Duodenal mucosa (tissue), 2 donors: ENCODE measurements at regions not wholly inside any gene's neighbourhood (a gene's known extent, or its start where the extent isn't known, plus 50 kb on each side); places are given as distances from the start of the nearest gene placed in this dataset.

Experiments used
- H3K27ac ChIP-seq: one replicate; pipeline ENCODE4 v1.7.0; 2013; ENCODE audit warnings: low read depth, low read length
- H3K27me3 ChIP-seq, 2 donors: one replicate each; pipeline ENCODE4 v1.7.0; 2013; ENCODE audit warnings: low read length in 2 of 2, control low read depth in 1 of 2; ENCODE audit not compliant: insufficient read depth in 2 of 2, control insufficient read depth in 1 of 2
- H3K36me3 ChIP-seq, 2 donors: one replicate each; pipeline ENCODE4 v1.7.0; 2013; ENCODE audit warnings: low read length in 2 of 2, control low read depth in 1 of 2; ENCODE audit not compliant: insufficient read depth in 2 of 2, control insufficient read depth in 1 of 2
- H3K4me1 ChIP-seq, 2 donors: one replicate each; pipeline ENCODE4 v1.7.0; 2013; ENCODE audit warnings: low read length in 2 of 2, control low read depth in 1 of 2; ENCODE audit not compliant: insufficient read depth in 2 of 2, control insufficient read depth in 1 of 2
- H3K4me3 ChIP-seq, 2 donors: one replicate each; pipeline ENCODE4 v1.7.0; 2013; ENCODE audit warnings: low read length in 2 of 2, low read depth in 1 of 2
- H3K9ac ChIP-seq, 2 donors: one replicate each; pipeline ENCODE4 v1.7.0; 2013; ENCODE audit warnings: low read length in 2 of 2, low read depth in 1 of 2
- H3K9me3 ChIP-seq, 2 donors: one replicate each; pipeline ENCODE4 v1.7.0; 2013; ENCODE audit warnings: low read length in 2 of 2, control low read depth in 1 of 2; ENCODE audit not compliant: control insufficient read depth in 1 of 2

- no peaks in the 10 kb centered on the region for H3K36me3 ChIP-seq
- H3K27ac ChIP-seq, result no peak overlapping the region
- H3K9me3 ChIP-seq, result no peaks in the 10 kb centered on the region
- H3K27me3 ChIP-seq, result no peaks in the 10 kb centered on the region
- no peak overlapping the region for H3K9ac ChIP-seq
- no peaks in the 10 kb centered on the region for H3K4me1 ChIP-seq
- H3K4me3 ChIP-seq, result no peak overlapping the region
Measured at GRCh38 chr1:115219927-115220326, 118.1 kb downstream of the NGF start.

DNA sequence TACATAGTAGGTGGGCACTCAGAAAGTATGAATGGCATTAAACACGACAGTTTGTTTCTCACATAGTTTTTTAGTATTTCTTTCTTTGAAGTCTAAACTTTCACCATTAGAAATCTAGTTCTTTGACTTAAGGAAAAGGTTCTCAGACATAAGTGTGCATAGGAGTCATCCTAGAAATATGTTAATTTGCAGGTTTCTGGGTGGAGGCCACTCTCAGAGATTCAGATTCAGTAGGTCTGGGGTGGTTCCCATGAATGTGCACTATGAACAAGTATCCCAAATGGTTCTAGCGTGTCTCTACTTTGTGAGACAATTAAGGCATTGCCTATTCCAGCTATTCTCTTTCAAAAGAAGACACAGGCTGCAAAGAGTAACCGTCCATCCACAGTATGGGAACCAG is 119.3 kb downstream of the NGF start:
- H3K4me3 ChIP-seq, result no peak overlapping the region
- H3K9me3 ChIP-seq, result no peaks in the 10 kb centered on the region
- H3K27ac ChIP-seq, result no peak overlapping the region
- no peaks in the 10 kb centered on the region for H3K36me3 ChIP-seq
- H3K9ac ChIP-seq, result no peak overlapping the region
- peaks cover 0 to 5% of the 10 kb centered on the region in 2 donors for H3K4me1 ChIP-seq
- H3K27me3 ChIP-seq, result no peaks in the 10 kb centered on the region

DNA sequence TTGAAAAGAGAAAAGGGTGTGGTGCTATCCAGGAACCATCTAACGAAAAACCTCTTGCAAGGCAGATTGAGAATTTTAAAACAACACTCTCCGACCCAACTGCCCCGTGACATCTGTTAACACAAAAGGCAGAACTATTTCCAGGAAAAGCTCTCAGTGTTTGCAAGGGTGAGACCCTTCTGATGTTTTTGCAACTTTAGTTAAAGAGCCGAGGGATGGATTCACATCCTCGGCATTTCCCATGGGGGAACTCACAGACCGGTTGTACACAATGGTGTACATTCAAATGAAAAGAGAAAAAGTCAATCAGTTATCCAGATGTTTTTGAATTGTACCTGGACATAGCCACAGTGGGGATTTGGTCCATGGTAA is 120.0 kb downstream of the NGF start:
- no peaks in the 10 kb centered on the region for H3K9me3 ChIP-seq
- no peaks in the 10 kb centered on the region for H3K36me3 ChIP-seq
- no peak overlapping the region for H3K9ac ChIP-seq
- no peak overlapping the region for H3K27ac ChIP-seq
- H3K4me1 ChIP-seq, result peaks cover 0 to 5% of the 10 kb centered on the region in 2 donors
- H3K4me3 ChIP-seq, result no peak overlapping the region
- H3K27me3 ChIP-seq, result no peaks in the 10 kb centered on the region

DNA sequence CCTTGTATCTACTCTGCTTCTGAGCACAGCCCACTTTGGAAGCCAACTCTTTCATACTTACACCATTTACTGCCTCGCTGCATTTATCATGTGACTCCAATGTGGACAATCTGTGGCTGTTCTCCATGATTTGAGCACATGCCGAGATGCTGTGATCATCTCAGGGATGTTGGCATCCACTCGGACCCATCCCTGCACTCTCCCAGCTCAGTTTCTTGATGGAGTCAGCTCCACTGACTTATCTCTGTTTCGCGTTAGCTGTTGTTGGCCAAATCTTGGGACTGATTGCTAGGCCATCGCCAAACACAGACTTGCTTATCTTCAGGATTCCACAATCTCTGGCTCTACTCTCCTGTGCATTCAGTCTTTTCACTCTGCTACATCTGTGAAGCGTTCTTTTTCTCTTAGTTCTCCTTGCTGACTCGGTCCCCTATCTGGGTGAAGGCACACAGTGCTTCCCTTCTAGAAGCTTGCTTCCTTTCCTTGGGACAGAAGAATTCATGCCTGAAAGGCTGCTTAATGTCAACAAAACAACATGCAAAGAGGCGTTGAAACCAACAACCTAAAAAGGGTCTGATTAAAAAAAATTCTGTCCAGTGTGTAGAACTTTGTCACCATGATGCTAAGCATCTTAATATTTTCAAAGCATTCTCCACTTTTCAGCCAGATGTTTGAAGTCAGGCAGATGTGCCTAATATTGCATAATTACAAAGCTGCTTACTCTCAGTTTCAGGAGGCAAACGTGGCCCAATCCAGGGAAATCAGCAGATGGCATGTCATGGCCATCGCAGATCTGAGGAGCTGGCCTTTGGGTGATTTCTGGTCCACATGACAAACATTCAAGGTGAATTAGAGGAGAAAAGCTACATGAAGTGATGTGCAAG is 120.7 kb downstream of the NGF start:
- Histone ChIP-seq H3K4me3 (no peak overlapping the region), H3K36me3 (no peaks in the 10 kb centered on the region), H3K4me1 (peaks cover 0 to 5% of the 10 kb centered on the region in 2 donors), H3K9me3 (no peaks in the 10 kb centered on the region), H3K27me3 (no peaks in the 10 kb centered on the region), H3K27ac (no peak overlapping the region), H3K9ac (no peak overlapping the region)

GRCh38 chr1:115215703-115216521 is 122.1 kb downstream of the NGF start:
- no peak overlapping the region for H3K4me3 ChIP-seq
- H3K27ac ChIP-seq, result no peak overlapping the region
- peaks cover 0 to 5% of the 10 kb centered on the region in 2 donors for H3K4me1 ChIP-seq
- no peaks in the 10 kb centered on the region for H3K27me3 ChIP-seq
- H3K9ac ChIP-seq, result no peak overlapping the region
- H3K9me3 ChIP-seq, result no peaks in the 10 kb centered on the region
- H3K36me3 ChIP-seq, result no peaks in the 10 kb centered on the region

DNA sequence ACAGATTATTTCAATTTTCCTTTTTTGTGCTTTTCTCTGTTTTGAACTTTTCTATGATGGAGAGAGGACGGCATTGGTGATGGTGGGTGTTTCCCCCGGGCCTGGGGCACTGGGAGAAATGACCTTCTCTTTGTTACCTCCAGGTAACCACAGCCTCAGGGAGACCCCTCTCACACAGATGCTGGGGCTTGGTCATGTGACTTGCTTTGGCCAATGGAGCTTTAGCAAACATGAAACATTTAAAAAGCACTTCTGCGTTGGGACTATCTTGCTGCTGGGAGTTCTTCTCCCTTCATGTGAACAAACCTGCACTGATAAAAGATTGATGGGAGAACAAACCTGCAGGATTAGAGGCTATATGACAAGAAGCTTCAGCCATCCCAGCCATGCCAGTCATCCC is 122.9 kb downstream of the NGF start:
- Histone ChIP-seq H3K9ac (no peak overlapping the region), H3K36me3 (no peaks in the 10 kb centered on the region), H3K27me3 (no peaks in the 10 kb centered on the region), H3K27ac (no peak overlapping the region), H3K9me3 (no peaks in the 10 kb centered on the region), H3K4me3 (no peak overlapping the region), H3K4me1 (peaks cover 0 to 5% of the 10 kb centered on the region in 2 donors)

DNA sequence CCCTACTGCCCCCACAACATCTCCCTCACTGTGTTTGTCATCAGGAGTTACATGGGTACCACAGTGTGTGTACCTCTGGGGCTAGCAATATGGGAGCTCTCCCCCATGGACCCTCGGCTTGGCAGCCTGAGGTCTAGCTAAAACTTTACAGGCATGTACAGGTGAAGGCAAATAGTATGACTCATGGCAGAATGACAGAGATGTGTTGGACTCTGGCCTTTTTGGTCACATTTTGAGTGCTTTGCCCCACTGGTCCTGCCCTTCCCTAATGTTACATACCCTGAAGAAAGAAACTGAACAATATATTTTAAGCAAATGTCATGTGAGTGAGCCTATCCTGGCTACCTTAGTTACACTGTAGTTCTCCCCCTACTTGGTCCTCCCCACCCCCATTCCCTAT is 124.0 kb downstream of the NGF start:
- Histone ChIP-seq H3K4me3 (no peak overlapping the region), H3K27ac (no peak overlapping the region), H3K27me3 (no peaks in the 10 kb centered on the region), H3K9me3 (no peaks in the 10 kb centered on the region), H3K4me1 (peaks cover 0 to 5% of the 10 kb centered on the region in 2 donors), H3K9ac (no peak overlapping the region), H3K36me3 (no peaks in the 10 kb centered on the region)

- H3K4me1 ChIP-seq, result peaks cover 0 to 5% of the 10 kb centered on the region in 2 donors
- no peak overlapping the region for H3K4me3 ChIP-seq
- no peak overlapping the region for H3K9ac ChIP-seq
- no peaks in the 10 kb centered on the region for H3K9me3 ChIP-seq
- no peaks in the 10 kb centered on the region for H3K27me3 ChIP-seq
- H3K36me3 ChIP-seq, result no peaks in the 10 kb centered on the region
- no peak overlapping the region for H3K27ac ChIP-seq
Measured at GRCh38 chr1:115213130-115213529, 123.8 kb upstream of the TSPAN2 start.

DNA sequence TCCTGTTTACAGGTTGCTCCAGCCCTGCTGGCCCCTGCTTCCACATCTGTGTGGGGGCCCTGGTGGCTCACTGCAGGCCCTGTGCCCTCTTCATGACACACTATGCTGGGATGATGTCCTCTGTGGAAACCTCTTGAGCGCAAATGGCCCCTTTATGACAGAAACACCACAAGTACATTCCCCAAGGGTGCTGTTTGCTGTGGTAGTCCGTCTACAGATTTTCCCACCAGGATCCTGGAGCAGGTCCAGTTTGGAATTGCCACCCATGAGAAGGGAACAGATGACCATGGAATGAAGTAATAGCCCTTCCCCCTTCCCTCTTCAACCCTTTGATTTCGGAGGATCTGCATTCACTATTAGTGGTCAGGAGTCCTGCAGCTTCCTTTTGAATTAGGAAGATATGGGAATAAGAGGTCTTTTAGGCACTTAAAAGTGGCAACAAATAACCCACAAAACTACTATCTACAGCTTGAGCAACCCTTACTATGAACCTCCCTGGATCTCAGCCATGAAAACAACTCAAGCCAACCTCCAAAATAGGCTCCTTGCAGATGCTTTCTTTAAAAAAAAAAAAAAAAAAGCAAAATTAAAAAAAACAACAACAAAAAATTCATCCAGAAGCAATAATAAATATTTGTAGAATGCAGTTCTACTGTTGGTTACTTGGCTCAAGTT is 121.9 kb upstream of the TSPAN2 start:
- H3K9ac ChIP-seq, result no peak overlapping the region
- no peaks in the 10 kb centered on the region for H3K36me3 ChIP-seq
- no peaks in the 10 kb centered on the region for H3K9me3 ChIP-seq
- H3K27me3 ChIP-seq, result no peaks in the 10 kb centered on the region
- peaks cover 0 to 5% of the 10 kb centered on the region in 2 donors for H3K4me1 ChIP-seq
- no peak overlapping the region for H3K27ac ChIP-seq
- no peak overlapping the region for H3K4me3 ChIP-seq

DNA sequence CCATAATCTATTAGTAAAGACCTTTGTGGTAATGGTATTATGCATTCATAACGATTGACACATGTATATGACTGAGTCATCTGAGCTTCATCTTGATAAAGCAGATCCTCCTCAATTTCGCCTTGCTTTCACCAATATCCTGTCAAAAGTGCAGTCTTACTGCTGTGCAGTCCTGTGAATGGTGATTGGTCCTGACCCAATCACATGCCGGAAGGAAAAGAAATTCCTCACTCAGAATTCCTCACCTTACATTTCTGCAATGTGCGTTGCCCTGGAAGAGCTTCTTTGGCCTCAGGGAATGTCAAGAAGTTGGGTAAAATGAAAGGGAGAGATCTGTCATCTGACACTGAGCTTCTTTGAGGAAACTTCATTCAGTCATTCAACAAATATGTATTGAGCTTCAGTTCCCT is 121.0 kb upstream of the TSPAN2 start:
- Histone ChIP-seq H3K9ac (no peak overlapping the region), H3K4me1 (peaks cover 0 to 5% of the 10 kb centered on the region in 2 donors), H3K9me3 (no peaks in the 10 kb centered on the region), H3K36me3 (no peaks in the 10 kb centered on the region), H3K27me3 (no peaks in the 10 kb centered on the region), H3K4me3 (no peak overlapping the region), H3K27ac (no peak overlapping the region)
